H1 (cell line): ENCODE measurements at regions not wholly inside any gene's neighbourhood (a gene's known extent, or its start where the extent isn't known, plus 50 kb on each side); places are given as distances from the start of the nearest gene placed in this dataset.

ENCODE experiments used
- EGR1 ChIP-seq: IDR thresholded peaks from 2 replicates; pipeline ENCODE4 v1.6.1; 2011; ENCODE audit warnings: low read depth, low read length, borderline replicate concordance
- EP300 ChIP-seq, 2 experiments: IDR thresholded peaks; 1 replicate in 1 of 2; 2 replicates in 1 of 2; pipeline ENCODE4 v1.6.1; 2011 to 2012; ENCODE audit warnings: low read depth in 2 of 2, low read length in 2 of 2, mild to moderate bottlenecking in 2 of 2, borderline replicate concordance in 1 of 2, inconsistent platforms in 1 of 2, moderate library complexity in 1 of 2
- EZH2 ChIP-seq: fragments of 200-600 bp; sonication (generic); IDR thresholded peaks from 2 replicates; pipeline ENCODE4 v1.7.1; 2012; ENCODE audit warnings: low read depth, mild to moderate bottlenecking, moderate library complexity, low read length, inconsistent platforms; ENCODE audit not compliant: severe bottlenecking
- FOSL1 ChIP-seq: IDR thresholded peaks from 2 replicates; pipeline ENCODE4 v1.6.1; 2011; ENCODE audit warnings: mild to moderate bottlenecking, low read depth, low read length, moderate library complexity; ENCODE audit not compliant: insufficient read depth
- GABPA ChIP-seq: IDR thresholded peaks from 2 replicates; pipeline ENCODE4 v1.6.1; 2011; ENCODE audit warnings: mild to moderate bottlenecking, low read length, moderate library complexity, borderline replicate concordance; ENCODE audit not compliant: insufficient read depth
- GTF2F1 ChIP-seq: IDR thresholded peaks from 2 replicates; pipeline ENCODE4 v1.6.1; 2012; ENCODE audit warnings: low read depth, low read length, improper control_type of control experiment, borderline replicate concordance
- KDM1A ChIP-seq: fragments of 200-600, 300-600 bp; sonication (generic); IDR thresholded peaks from 2 replicates; pipeline ENCODE4 v1.7.1; 2016; ENCODE audit warnings: mild to moderate bottlenecking, low read length, borderline replicate concordance
- MAFK ChIP-seq: IDR thresholded peaks from 2 replicates; pipeline ENCODE4 v1.6.1; 2012; ENCODE audit warnings: low read depth, mild to moderate bottlenecking, improper control_type of control experiment, low read length
- POLR2A ChIP-seq, 2 experiments: IDR thresholded peaks; 1 replicate in 1 of 2; 2 replicates in 1 of 2; pipeline ENCODE4 v1.6.1; 2011; ENCODE audit warnings: low read depth in 2 of 2, low read length in 2 of 2, mild to moderate bottlenecking in 2 of 2; ENCODE audit errors: control extremely low read depth in 1 of 2
- SP1 ChIP-seq: IDR thresholded peaks from 2 replicates; pipeline ENCODE4 v1.6.1; 2011; ENCODE audit warnings: low read depth, low read length
- ZNF274 ChIP-seq: IDR thresholded peaks from 2 replicates; pipeline ENCODE4 v1.7.0; 2012; ENCODE audit warnings: low read length, borderline replicate concordance; ENCODE audit errors: extremely low read depth
- TF ChIP-seq, protein P1 (sequence below), 3 experiments: IDR thresholded peaks; 1 replicate in 2 of 3; 2 replicates in 1 of 3; pipeline versions ENCODE4 v1.5.1 to v1.6.1; 2011; ENCODE audit warnings: low read length in 3 of 3, mild to moderate bottlenecking in 3 of 3, inconsistent platforms in 2 of 3, low read depth in 1 of 3, moderate library complexity in 1 of 3; ENCODE audit not compliant: insufficient read depth in 1 of 3; ENCODE audit errors: control extremely low read depth in 1 of 3
- TF ChIP-seq, protein P2 (sequence below): IDR thresholded peaks from 2 replicates; pipeline ENCODE4 v1.6.1; 2012; ENCODE audit warnings: inconsistent platforms

DNA sequence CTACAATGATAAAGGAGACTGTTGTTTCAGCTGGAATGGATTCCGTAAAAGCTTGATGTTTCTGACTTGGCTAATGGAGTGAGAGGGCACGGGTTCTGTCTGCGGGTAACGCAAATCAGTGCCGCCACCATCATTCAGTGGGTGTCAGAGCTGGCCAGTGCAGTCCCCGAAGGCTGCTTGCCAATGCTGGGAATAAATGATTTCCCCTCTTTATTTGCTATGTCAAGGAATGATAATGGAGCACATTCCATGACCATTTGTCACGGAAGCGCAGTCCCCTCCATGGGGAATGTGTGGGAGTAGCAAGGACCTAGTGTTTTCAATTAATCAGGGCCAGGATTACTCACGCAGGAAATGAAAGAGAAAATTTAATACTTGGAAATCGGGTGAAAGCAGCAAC, 899.3 kb downstream of the UQCRFS1 start:
- TF ChIP-seq, protein P1, sequence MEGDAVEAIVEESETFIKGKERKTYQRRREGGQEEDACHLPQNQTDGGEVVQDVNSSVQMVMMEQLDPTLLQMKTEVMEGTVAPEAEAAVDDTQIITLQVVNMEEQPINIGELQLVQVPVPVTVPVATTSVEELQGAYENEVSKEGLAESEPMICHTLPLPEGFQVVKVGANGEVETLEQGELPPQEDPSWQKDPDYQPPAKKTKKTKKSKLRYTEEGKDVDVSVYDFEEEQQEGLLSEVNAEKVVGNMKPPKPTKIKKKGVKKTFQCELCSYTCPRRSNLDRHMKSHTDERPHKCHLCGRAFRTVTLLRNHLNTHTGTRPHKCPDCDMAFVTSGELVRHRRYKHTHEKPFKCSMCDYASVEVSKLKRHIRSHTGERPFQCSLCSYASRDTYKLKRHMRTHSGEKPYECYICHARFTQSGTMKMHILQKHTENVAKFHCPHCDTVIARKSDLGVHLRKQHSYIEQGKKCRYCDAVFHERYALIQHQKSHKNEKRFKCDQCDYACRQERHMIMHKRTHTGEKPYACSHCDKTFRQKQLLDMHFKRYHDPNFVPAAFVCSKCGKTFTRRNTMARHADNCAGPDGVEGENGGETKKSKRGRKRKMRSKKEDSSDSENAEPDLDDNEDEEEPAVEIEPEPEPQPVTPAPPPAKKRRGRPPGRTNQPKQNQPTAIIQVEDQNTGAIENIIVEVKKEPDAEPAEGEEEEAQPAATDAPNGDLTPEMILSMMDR (IDR thresholded peaks at IDR 0.05; ENCODE audit: control extremely low read depth in 1 of 3, insufficient read depth in 1 of 3, low read depth in 1 of 3, low read length in 3 of 3): no peak
- TF ChIP-seq MAFK: no peak
- no peak for TF ChIP-seq POLR2A (IDR thresholded peaks at IDR 0.05; ENCODE audit: control extremely low read depth in 1 of 2, low read depth in 2 of 2, low read length in 2 of 2)
- no peak for TF ChIP-seq FOSL1
- TF ChIP-seq ZNF274: no peak
- TF ChIP-seq EP300 (IDR thresholded peaks at IDR 0.05; ENCODE audit: borderline replicate concordance in 1 of 2, low read depth in 2 of 2, low read length in 2 of 2): no peak
- TF ChIP-seq KDM1A: no peak
- no peak for TF ChIP-seq EZH2
- no peak for TF ChIP-seq GTF2F1
- TF ChIP-seq, protein P2, sequence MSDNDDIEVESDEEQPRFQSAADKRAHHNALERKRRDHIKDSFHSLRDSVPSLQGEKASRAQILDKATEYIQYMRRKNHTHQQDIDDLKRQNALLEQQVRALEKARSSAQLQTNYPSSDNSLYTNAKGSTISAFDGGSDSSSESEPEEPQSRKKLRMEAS: no peak
- no peak for TF ChIP-seq GABPA
- TF ChIP-seq SP1: no peak
- no peak for TF ChIP-seq EGR1
